NCI-H2227 treated with DMSO at 0.1 percent for 48 hours (cell line): ENCODE measurements at regions not wholly inside any gene's neighbourhood (a gene's known extent, or its start where the extent isn't known, plus 50 kb on each side); places are given as distances from the start of the nearest gene placed in this dataset.
"Not testable (repeated sequence)": the region's sequence is repeated elsewhere in the genome, so short reads cannot be mapped to it uniquely, and the experiment has no call there.

ENCODE experiments used
- DNase-seq: peaks from one replicate; lab custom pipeline; 2025; lab: John Stamatoyannopoulos, UW

DNA sequence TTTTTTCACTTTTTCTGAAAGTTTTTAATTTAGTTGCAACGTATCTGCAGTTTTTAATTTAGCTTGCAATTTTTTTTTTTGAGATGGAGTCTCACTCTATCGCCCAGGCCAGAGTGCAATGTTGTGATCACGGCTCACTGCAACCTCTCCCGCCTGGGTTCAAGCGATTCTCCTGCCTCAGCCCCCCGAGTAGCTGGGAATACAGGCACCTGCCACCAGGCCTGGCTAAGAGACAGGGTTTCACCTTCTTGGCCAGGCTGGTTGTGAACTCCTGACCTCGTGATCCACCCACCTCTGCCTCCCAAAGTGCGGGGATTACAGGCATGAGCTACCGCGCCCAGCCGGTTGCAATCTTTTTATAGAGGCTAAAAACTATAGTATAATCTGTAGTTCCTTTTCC, 142.9 kb upstream of the ALCAM start:
- no peak for DNase-seq

DNA sequence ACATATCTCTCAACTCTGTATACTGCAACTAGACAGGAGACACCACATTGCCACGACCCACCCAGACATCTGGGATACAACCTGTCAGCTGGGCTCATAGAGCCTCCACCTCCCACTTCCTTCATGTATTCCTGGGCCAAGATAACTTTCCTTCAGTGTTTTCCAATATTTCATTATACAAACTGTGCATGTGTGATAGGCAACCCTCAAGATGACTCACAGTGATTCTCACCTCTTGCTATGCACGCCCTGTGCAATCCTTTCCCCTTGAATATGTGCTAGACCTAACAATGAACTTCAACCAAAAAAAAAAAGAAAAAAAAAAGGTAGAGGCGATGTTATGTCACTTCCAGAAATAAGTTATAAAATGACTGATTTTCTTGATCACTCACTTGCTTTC, 138.0 kb upstream of the ALCAM start:
- no peak for DNase-seq

DNA sequence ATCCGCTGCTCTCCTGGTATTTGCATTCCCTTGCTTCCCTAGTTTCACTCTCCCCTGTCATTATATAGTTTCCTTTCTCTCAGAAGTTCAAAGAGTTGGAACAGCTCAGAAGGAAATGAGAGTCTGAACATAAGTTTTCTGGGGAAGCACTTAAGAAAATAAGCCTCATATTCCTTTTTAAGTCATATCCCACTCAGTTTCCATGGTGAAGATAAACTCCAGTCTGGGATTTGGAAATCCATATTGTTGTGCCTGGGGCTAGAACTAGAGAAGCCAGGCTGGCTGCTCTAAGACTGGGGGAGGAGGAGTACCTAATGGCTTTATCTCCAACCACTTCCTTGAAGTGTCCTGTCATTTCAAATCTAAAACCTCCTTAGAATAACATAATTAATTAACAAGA, 134.2 kb upstream of the ALCAM start:
- no peak for DNase-seq

DNA sequence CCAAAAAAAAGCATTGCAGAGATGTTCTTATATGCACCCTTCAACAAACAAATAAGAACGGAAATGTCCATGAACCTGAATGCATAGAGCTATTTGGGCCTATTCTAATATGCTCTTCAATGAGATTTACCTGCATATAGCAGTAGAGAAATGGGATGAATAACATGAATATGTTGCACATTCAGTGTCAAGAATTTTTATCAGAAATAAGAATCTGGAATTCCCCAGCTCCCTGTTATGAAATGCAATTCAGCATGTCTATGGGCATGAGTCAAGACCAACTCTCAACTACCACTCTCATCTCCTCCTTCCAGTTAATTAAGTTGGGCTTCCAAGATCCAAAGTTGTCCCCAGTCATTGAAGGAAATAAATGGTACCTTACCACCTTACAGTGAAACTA, 133.7 kb upstream of the ALCAM start:
- no peak for DNase-seq

DNA sequence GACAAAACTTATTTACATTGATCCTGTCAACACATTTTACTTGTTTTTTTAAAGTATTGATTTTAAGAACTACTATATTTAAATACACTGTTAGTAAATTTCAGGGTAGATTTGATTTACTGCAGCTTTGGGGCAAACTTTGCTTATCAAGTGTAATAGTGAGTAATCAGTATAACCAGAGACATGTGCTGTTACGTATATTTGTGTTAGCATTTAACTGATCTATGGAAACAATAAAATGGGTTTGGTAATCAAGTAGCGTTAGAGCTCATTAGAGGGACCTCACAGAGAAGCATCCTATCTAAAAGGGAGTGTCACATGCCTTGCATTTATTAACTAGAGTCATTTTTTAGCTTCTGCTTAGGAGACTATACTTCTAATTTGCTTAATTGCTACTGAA, 131.5 kb upstream of the ALCAM start:
- no peak for DNase-seq

DNA sequence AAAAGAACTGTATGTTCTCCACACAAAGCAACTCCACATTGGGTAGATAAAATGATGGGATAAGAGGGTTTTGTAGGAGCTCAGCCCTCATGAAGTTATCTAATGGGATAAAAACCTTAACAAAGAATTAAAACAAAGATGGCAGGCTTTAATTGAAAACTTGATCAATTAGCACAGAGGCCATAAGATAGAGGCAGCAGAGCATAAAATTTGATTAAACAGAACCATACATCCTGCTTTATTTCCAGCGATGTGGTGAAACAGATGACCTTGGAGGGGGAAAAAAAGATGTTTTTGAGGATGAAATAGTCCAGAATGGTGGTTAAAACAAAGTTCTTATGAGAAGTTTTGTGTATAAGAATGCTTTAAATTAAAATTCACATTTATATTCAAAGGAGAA, 130.9 kb upstream of the ALCAM start:
- no peak for DNase-seq

DNA sequence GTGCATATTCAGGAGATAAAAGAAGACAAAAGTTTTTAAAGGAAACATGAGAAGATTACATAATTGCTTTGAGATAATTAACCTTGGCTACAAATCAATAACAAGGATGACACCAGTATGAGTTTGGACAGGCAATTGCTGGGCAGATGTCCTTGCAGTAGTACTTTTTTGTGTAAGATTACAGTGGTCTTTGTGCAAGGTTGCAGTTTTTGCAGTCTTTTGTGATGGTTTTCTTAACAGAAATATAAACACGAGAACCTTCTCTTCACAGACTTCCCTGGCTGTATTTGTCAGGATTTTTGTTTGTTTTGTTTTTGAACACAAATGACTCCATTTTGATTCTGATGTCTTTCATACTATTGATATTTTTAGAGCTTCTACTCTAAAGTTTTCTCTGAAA, 128.3 kb upstream of the ALCAM start:
- DNase-seq = no peak

DNA sequence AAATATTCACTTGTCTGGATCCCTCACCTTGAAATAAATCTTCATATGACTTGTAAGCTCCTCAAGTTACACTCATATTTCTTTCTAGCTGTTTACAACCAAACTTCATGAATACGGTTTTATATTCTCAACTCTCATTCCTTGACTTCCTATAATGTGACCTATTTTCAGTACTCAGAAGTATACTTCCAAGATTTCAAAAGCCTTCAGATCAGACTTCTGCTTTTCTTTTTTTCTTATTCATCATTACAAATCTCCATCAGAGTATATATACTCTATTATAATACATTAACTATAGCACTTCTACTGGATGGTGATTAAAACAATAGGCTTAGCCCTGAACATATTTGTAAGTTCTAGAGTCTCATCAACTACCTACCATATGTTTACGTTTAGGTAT, 123.6 kb upstream of the ALCAM start:
- no peak for DNase-seq

DNA sequence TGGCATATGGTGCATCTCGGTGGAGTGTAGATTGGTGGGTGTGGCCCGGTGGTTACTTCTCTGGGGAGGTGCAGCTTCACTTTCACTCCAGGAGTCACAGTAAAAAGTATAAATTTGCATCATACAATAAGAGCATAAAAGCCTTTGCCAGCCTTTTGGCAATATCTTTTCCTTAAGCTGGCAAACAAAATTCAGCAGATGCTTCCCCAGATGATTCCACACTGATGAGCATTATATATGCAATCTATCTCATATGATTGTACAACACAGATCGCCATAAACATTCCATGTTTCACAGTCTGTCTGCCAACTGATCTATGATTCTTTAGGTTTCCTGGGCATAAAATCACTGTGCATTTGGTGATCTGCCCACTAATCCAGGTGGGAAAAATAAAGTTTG, 120.2 kb upstream of the ALCAM start:
- no peak for DNase-seq

DNA sequence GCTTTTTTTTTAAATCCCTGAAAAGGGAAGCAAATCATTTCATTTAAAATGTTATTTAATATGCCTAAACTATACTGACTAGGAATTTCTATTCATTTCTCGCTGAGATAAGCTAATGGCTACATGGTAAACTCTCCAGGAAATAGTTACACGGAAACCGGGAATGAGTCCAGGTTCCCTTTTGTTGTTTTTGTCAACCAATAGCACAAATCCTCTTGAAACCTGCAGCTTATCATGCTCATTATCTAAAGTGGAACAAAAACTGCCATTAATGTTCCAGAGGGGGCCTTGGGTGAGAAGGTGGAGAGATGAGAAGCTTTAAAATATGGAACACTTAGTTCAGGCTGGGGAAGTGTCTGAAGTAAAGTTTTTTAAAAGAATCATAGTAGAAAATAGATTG, 113.5 kb upstream of the ALCAM start:
- no peak for DNase-seq

DNA sequence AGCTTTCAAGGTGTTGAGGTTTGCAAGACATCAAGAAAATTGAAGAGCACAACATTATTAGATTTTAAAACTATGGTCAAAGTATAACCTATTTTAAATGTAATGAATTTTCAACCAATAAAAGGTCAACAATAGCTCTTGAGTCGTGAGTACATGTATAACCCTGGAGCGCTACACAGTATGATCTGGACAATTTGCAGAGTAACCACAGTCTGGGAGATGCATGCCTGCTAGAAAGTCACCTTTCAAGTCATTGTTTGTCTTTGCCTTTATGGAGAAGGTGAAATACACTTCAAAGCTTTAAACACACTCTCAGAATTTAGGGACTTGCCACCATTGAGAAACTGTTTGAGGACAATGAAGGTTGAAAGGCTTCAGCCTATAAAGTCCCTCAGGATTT, 112.6 kb upstream of the ALCAM start:
- no peak for DNase-seq

DNA sequence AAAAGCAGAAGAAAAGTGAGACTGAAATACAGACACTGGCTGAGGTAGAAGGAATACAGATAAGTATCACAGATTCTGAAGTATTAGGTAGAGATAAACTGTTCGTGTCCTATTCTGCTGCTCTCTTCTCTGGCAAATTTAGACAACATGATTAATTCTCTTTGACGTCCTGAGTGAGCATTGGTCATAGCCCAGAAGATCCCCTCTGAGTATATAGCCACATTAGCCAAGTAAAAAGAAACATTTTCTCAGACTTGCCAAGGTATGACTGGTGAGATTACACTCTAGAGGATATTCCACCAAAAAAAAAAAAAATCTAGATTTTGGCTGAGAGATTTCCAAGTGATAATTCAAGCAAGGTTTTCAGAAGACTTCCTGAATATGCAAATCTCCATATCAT, 111.4 kb upstream of the ALCAM start:
- no peak for DNase-seq

DNA sequence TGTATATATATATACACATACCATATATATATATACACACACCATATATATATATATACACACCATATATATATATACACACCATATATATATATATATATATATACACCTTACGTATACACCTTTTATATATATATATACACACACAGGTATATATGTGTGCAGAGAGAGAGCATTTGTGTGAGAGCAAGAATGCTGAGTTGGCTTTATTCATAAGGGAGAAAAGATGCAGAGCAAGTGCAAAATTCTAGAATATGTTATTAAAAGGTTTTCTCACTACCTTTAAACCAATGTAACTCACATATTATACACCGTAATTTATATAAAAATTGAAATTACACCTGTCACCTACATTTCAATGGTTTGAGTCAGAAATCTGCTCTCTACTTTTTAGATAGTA, 107.2 kb upstream of the ALCAM start:
- DNase-seq = no peak

DNA sequence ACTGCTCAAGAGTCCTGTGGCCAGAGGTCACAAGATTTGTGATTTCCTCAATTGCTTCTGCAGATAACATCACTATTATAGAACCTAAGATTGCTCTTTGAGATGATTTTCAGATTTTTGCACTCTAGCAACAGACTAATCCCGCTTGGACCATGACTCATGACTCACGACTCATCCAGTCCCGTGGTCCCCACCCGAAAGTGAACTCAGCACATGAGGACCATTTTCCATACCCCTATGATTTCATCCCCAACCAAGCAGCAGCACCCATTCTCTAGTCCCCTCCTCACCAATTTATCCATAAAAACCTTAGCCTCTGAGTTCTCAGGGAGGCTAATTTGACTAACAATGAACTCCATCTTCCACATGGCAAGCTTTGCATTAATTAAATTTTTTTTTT, 106.3 kb upstream of the ALCAM start:
- DNase-seq = no peak

DNA sequence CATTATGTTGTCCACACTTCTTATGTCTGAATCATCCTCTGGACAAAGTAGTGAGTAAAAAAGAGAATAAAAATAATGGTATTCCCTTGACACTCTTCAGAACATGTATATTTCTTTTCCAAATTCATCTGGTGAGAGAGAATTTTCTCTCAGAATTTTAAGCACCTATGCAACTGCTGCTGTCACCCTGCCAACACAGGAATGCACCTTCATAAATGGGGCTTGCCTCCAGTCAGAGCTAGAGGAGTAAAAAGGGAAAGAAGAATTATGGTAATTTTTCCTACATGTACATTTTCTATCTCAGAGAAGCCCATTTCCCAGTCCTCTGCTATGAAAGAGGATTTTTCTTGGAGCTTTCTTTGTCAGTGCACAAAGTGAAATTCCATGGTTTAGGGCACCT, 92.2 kb upstream of the ALCAM start:
- DNase-seq = no peak

DNA sequence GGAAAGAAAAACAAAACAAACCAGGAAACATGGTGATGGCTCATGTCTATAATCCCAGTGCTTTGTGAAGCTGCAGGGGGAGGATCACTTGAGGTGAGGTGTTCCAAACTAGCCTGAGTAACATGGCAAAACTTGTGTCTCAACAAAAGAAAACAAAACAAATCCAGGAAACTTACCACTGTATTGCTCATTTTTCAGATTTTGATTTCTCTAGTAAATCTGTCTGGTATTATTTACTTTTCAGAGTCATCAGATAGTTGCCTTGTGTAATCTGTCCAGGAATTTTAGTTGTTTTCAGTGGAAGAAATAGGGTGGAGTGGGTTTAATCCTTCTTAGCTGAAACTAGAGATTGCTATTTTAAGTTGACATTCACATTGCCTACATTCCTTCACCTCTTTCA, 91.8 kb upstream of the ALCAM start:
- DNase-seq = no peak

DNA sequence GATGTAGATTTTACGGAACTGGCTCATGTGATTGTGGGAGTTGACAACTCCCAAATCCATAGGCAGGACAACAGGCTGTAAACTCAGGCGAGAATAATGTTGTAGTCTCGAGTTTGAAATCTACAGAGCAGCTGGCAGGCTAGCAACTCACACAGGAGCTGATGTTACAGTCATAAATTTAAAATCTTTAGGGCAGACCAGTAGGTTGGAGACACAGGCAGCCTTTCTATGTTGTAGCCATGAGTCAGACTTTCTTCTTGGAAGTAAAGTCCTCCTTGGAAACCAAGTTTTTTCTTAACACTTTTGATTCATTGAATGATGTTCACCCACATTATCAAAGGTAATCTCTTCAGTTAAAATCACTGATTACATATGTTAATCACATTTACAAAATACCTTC, 89.1 kb upstream of the ALCAM start:
- DNase-seq = no peak

DNA sequence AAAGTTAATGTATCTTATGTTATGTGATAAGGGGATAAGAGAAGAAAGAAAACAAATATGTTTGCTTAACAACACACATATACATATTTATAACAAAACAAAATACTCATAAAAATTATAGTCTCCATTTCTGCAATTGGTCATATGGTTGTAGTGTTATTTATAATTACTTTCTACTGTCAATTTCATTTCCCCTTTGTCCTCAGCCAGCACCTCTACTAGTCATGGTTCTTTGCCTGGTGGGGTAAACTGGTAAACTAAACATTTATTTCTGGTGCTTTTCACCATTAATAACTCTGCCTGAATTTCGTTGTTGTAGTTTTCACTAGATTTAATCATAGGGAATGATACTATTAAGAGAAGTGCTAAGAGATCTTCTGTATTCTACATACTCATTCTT, 88.0 kb upstream of the ALCAM start:
- no peak for DNase-seq

DNA sequence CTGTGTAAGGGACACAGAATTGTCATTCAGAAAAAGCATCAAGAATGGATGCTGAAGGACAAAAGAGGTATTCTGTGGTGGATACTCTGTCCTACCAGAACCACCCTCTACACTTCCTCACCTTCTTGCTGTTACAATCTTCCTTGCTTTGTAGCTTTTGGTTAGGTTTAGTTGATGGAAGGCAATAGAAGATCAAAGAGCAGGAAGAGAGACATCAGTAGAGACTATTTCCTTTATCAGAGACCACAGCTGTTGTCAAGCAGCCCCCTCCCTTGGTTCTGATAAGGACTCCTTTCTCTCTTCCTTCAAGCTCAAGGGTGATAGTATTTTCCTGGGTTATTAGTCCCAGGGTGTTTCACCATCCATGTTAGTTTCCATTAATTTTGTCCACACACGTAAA, 84.7 kb upstream of the ALCAM start:
- DNase-seq = no peak

DNA sequence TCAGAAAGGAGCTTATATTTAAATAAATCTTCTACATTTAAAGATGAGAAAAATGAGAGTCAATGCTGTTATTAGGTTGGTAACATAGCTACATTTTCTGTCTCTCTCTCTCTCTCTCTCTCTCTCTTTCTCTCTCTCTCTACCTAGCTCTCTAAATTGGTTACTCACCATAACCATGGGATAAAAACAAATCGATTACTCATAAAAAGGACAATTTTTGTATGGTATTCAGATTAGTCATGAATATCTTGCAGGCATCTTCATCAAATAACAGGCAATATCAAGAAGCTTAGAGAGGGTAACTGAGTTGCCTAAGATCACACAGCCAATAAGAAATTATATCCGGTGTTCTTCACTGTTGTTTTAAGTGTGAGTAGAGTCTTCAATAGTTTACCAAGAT, 81.8 kb upstream of the ALCAM start:
- no peak for DNase-seq

DNA sequence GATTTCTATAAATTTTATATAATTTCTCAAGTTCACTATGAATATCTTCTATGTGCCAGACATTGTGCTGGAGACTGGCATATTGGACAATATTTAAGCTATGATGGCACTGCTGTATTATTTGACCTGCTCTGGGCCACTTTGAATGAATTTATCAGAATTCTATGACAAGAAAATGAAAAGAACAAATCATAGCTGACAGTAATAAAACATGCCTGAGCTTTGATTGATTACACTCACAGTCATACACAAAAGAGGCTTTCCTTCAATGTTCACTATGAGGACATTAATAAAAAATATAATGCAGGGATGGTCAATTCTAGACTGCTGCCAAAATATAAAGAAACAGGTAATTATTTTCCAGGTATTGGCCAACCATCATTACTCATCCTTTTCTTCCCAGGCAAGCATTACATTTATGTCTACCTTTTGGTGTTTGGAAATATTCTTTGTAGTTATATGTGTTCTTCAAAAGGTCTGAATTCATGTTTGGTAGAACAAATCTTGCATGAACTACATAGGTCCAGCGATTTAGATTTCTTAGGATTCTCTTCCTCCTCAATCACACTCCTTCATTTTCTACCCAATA, 81.0 kb upstream of the ALCAM start:
- DNase-seq = no peak

DNA sequence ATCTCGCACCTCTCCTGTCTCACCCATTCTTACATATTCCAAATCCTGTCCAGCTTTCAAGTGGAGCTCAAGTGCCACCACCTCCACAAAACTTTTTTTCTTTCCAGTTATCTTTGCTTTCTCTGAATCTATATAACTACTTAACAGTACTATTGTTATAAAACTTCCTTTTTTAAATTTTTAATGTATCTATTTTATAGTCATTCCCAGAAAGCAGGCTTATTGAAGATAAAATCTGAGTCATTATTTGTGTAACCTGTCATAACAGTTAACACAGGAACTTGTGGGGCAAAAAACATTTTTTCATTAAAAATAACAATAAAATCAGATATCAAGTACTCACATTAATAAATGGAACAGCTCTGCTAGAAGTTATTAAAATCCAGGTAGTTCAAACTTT, 73.3 kb upstream of the ALCAM start:
- DNase-seq = no peak

DNA sequence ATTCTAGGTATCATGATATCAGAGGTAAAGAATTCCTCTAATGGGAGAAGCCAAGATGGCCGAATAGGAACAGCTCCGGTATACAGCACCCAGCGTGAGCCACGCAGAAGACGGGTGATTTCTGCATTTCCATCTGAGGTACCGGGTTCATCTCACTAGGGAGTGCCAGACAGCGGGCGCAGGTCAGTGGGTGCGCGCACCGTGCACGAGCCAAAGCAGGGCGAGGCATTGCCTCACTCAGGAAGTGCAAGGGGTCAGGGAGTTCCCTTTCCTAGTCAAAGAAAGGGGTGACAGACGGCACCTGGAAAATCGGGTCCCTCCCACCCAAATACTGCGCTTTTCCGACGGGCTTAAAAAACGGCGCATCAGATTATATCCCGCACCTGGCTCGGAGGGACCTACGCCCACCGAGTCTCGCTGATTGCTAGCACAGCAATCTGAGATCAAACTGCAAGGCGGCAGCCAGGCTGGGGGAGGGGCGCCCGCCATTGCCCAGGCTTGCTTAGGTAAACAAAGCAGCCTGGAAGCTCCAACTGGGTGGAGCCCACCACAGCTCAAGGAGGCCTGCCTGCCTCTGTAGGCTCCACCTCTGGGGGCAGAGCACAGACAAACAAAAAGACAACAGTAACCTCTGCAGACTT, 70.4 kb upstream of the ALCAM start:
- DNase-seq = not testable (repeated sequence)

DNA sequence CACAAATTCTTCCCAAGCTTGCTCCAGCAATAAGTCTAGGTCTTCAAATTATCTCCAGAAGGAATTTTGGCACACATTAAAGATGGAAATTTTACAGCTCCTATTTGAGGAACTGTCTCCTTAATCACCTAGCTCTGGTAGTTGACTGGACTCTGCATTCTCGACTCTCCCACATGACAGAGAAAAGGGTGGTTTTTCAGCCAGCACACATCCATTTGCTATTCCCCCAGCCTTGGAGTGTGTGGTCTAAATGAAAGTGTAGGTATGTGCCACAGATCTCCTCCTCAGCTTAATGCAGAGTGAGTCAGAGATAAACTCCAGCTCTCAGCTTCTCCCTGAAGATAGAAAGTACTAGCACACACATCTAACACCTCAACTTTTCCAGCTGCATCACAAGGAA, 62.2 kb upstream of the ALCAM start:
- no peak for DNase-seq

DNA sequence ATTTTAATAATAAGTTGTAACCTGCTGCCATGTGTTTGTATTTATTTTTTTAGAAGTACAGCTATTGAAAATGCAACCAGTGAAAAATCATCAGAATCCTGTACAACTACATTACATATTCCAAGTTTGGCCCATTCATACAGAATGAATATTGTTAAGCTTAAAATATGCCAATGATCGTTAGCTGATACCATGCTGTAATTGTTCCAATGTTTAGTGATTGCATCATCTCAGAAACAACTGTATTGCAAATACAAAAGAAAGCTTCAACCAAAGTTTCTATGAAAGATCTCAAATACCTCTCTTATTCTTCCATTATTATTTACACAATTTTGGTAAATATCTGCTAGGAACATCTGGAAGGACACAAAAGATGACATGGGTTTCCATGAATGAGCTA, 51.6 kb upstream of the ALCAM start:
- no peak for DNase-seq
